Liver (tissue), 8 donors: ENCODE measurements at regions not wholly inside any gene's neighbourhood (a gene's known extent, or its start where the extent isn't known, plus 50 kb on each side); places are given as distances from the start of the nearest gene placed in this dataset.

Experiments used
- DNase-seq: peaks from one replicate; pipeline ENCODE4 v3.0.0-alpha.2; 2017; ENCODE audit warnings: low spot score
- H3K27ac ChIP-seq, 2 donors: one replicate each; pipeline ENCODE4 v1.7.0; 2013; ENCODE audit warnings: inconsistent platforms in 2 of 2, low read length in 2 of 2, control low read depth in 1 of 2, low read depth in 1 of 2, mild to moderate bottlenecking in 1 of 2
- H3K27me3 ChIP-seq, 4 donors: one replicate each; pipeline versions ENCODE4 v1.6.1 to v1.7.0; 2013; ENCODE audit warnings: low read length in 3 of 4, inconsistent platforms in 1 of 4, mild to moderate bottlenecking in 1 of 4, moderate library complexity in 1 of 4; ENCODE audit not compliant: control insufficient read depth in 4 of 4, insufficient read depth in 4 of 4
- H3K36me3 ChIP-seq, 4 donors: one replicate each; pipeline versions ENCODE4 v1.6.1 to v1.7.0; 2013; ENCODE audit warnings: low read length in 3 of 4, mild to moderate bottlenecking in 3 of 4, low read depth in 1 of 4, moderate library complexity in 1 of 4; ENCODE audit not compliant: control insufficient read depth in 4 of 4, insufficient read depth in 3 of 4
- H3K4me1 ChIP-seq, 4 donors: one replicate each; pipeline versions ENCODE4 v1.6.1 to v1.7.0; 2013; ENCODE audit warnings: low read length in 3 of 4, mild to moderate bottlenecking in 3 of 4, moderate library complexity in 1 of 4; ENCODE audit not compliant: control insufficient read depth in 4 of 4, insufficient read depth in 4 of 4
- H3K4me3 ChIP-seq, 3 donors: one replicate each; pipeline versions ENCODE4 v1.6.1 to v1.7.0; 2013; ENCODE audit warnings: low read length in 3 of 3, control low read depth in 1 of 3, low read depth in 1 of 3, mild to moderate bottlenecking in 1 of 3
- H3K9ac ChIP-seq, 2 donors: one replicate each; pipeline ENCODE4 v1.7.0; 2013; ENCODE audit warnings: low read length in 2 of 2, mild to moderate bottlenecking in 2 of 2, moderate library complexity in 2 of 2, control low read depth in 1 of 2, low read depth in 1 of 2
- H3K9me3 ChIP-seq, 4 donors: one replicate each; pipeline versions ENCODE4 v1.6.1 to v1.7.0; 2013; ENCODE audit warnings: low read length in 3 of 4; ENCODE audit not compliant: control insufficient read depth in 4 of 4
- ATF3 ChIP-seq: IDR thresholded peaks from 2 replicates; pipeline ENCODE4 v1.6.1; 2016; ENCODE audit warnings: antibody characterized with exemption
- CTCF ChIP-seq: fragments of 150-350 bp; IDR thresholded peaks from 2 replicates; pipeline ENCODE4 v1.5.1; 2017; ENCODE audit warnings: improper control_type of control experiment, low read depth, low read length; ENCODE audit not compliant: missing input control
- EGR1 ChIP-seq, 2 donors: IDR thresholded peaks; 2 replicates each; pipeline ENCODE4 v1.6.1; 2016 to 2018; ENCODE audit warnings: antibody characterized with exemption in 2 of 2, low read depth in 2 of 2
- FOXA1 ChIP-seq: IDR thresholded peaks from 2 replicates; pipeline ENCODE4 v1.6.1; 2016; ENCODE audit warnings: antibody characterized with exemption
- FOXA2 ChIP-seq: IDR thresholded peaks from 2 replicates; pipeline ENCODE4 v1.6.1; 2016; ENCODE audit warnings: antibody characterized with exemption
- GABPA ChIP-seq, 2 donors: IDR thresholded peaks in 1 of 2; conservative IDR thresholded peaks in 1 of 2; 2 replicates each; pipeline ENCODE4 v1.6.1; 2016; ENCODE audit warnings: antibody characterized with exemption in 2 of 2, mild to moderate bottlenecking in 1 of 2, moderate library complexity in 1 of 2
- HNF4A ChIP-seq, 2 donors: conservative IDR thresholded peaks; 2 replicates each; pipeline ENCODE4 v1.6.1; 2016; ENCODE audit warnings: antibody characterized with exemption in 2 of 2, mild to moderate bottlenecking in 2 of 2
- HNF4G ChIP-seq: IDR thresholded peaks from 2 replicates; pipeline ENCODE4 v1.6.1; 2016; ENCODE audit warnings: antibody characterized with exemption
- JUND ChIP-seq, 2 donors: IDR thresholded peaks; 2 replicates each; pipeline ENCODE4 v1.6.1; 2016; ENCODE audit warnings: antibody characterized with exemption in 2 of 2
- MAX ChIP-seq: IDR thresholded peaks from 2 replicates; pipeline ENCODE4 v1.6.1; 2016; ENCODE audit warnings: antibody characterized with exemption
- NR2F2 ChIP-seq: IDR thresholded peaks from 2 replicates; pipeline ENCODE4 v1.6.1; 2016; ENCODE audit warnings: antibody characterized with exemption
- RAD21 ChIP-seq, 2 donors: IDR thresholded peaks; 2 replicates each; pipeline ENCODE4 v1.6.1; 2016; ENCODE audit warnings: antibody characterized with exemption in 2 of 2, mild to moderate bottlenecking in 2 of 2
- REST ChIP-seq: IDR thresholded peaks from 2 replicates; pipeline ENCODE4 v1.6.1; 2016; ENCODE audit warnings: antibody characterized with exemption, mild to moderate bottlenecking
- RXRA ChIP-seq, 2 donors: IDR thresholded peaks; 2 replicates each; pipeline ENCODE4 v1.6.1; 2017 to 2018; ENCODE audit warnings: antibody characterized with exemption in 2 of 2, mild to moderate bottlenecking in 1 of 2
- SP1 ChIP-seq: IDR thresholded peaks from 2 replicates; pipeline ENCODE4 v1.6.1; 2018; ENCODE audit warnings: antibody characterized with exemption, mild to moderate bottlenecking
- TAF1 ChIP-seq: conservative IDR thresholded peaks from 2 replicates; pipeline ENCODE4 v1.6.1; 2016; ENCODE audit warnings: antibody characterized with exemption, mild to moderate bottlenecking
- YY1 ChIP-seq: IDR thresholded peaks from 2 replicates; pipeline ENCODE4 v1.6.1; 2016; ENCODE audit warnings: antibody characterized with exemption, mild to moderate bottlenecking
- ZBTB33 ChIP-seq: IDR thresholded peaks from 2 replicates; pipeline ENCODE4 v1.6.1; 2016; ENCODE audit warnings: antibody characterized with exemption
- WGBS: extraction: QIAGEN DNeasy Blood & Tissue Kit; methylation state at CpG from one replicate; pipeline ENCODE4 v1.1.7; 2013; 5-methylcytosine and 5-hydroxymethylcytosine counted together
- donor health status: healthy.
- donor health status: healthy.
- donor health status: healthy.
- donor health status: healthy.
- donor health status: healthy.

GRCh38 chr7:142690554-142691182, 58.6 kb upstream of the PRSS1 start:
- no peak for TF ChIP-seq FOXA1
- TF ChIP-seq YY1: no peak
- no peak for TF ChIP-seq ATF3
- TF ChIP-seq RXRA (IDR thresholded peaks at IDR 0.05): no peak
- TF ChIP-seq FOXA2: no peak
- no peak for TF ChIP-seq HNF4A (conservative IDR thresholded peaks at IDR 0.05)
- TF ChIP-seq GABPA (IDR thresholded peaks at IDR 0.05 in 1 of 2, conservative IDR thresholded peaks at IDR 0.05 in 1 of 2): no peak
- no peak for TF ChIP-seq REST
- no peak for TF ChIP-seq TAF1
- no peak for TF ChIP-seq SP1
- TF ChIP-seq NR2F2: no peak
- TF ChIP-seq HNF4G: no peak
- TF ChIP-seq CTCF: no peak
- no peak for TF ChIP-seq JUND (IDR thresholded peaks at IDR 0.05)
- TF ChIP-seq RAD21 (IDR thresholded peaks at IDR 0.05): no peak
- no peak for TF ChIP-seq MAX
- TF ChIP-seq EGR1 (IDR thresholded peaks at IDR 0.05; ENCODE audit: low read depth in 2 of 2): no peak
- no peak for TF ChIP-seq ZBTB33
- no peak overlapping the region for H3K4me3 ChIP-seq
- no peaks in the 10 kb centered on the region for H3K36me3 ChIP-seq

More at GRCh38 chr7:142690554-142691182, 58.6 kb upstream of the PRSS1 start:
- Histone ChIP-seq H3K4me1 (no peaks in the 10 kb centered on the region), H3K9me3 (no peaks in the 10 kb centered on the region), H3K27ac (no peak overlapping the region), H3K9ac (no peak overlapping the region), H3K27me3 (peaks cover 0 to 4% (median 0%) of the 10 kb centered on the region in 4 donors)
- WGBS: 74% methylated on average over 2 of the region's 2 CpGs
- no peak for DNase-seq
